Spinal cord (tissue), 9 donors: ENCODE measurements at regions not wholly inside any gene's neighbourhood (a gene's known extent, or its start where the extent isn't known, plus 50 kb on each side); places are given as distances from the start of the nearest gene placed in this dataset.
A peak's percentile ranks its signal among the peaks of the same experiment; 100 is the strongest.

Experiments
- DNase-seq, 6 donors: peaks; one replicate each; pipeline versions ENCODE4 v3.0.0 to v3.0.0-alpha.2; 2013 to 2015; ENCODE audit warnings: low spot score in 6 of 6, low read depth in 4 of 6
- H3K27ac ChIP-seq: one replicate; pipeline ENCODE4 v1.5.1; 2013; ENCODE audit warnings: low read depth, low read length, control low read depth
- H3K27me3 ChIP-seq: one replicate; pipeline ENCODE4 v1.6.1; 2013; ENCODE audit warnings: low read length; ENCODE audit not compliant: control insufficient read depth, insufficient read depth
- H3K36me3 ChIP-seq: one replicate; pipeline ENCODE4 v1.6.1; 2013; ENCODE audit warnings: low read length; ENCODE audit not compliant: control insufficient read depth, insufficient read depth
- H3K4me1 ChIP-seq: one replicate; pipeline ENCODE4 v1.6.1; 2013; ENCODE audit warnings: low read length; ENCODE audit not compliant: control insufficient read depth, insufficient read depth
- H3K4me3 ChIP-seq: one replicate; pipeline ENCODE4 v1.5.1; 2013; ENCODE audit warnings: low read depth, low read length, control low read depth
- H3K9me3 ChIP-seq: one replicate; pipeline ENCODE4 v1.6.1; 2013; ENCODE audit warnings: low read length; ENCODE audit not compliant: control insufficient read depth, insufficient read depth
- WGBS: methylation state at CpG from one replicate; pipeline ENCODE4 v1.1.5; 2013; ENCODE audit warnings: missing lambda C conversion rate; ENCODE audit not compliant: insufficient coverage; 5-methylcytosine and 5-hydroxymethylcytosine counted together
- donor health status: healthy.

- DNase-seq, result no peak
- WGBS, result no CpG with 5 or more reads among the region's 2 CpGs
These were observed 204.4 kb downstream of the TUSC7 start for GRCh38 chr3:116914004-116914403.

GRCh38 chr3:116916836-116917235, 207.3 kb downstream of the TUSC7 start:
- Histone ChIP-seq H3K4me1 (no peaks in the 10 kb centered on the region), H3K27me3 (no peaks in the 10 kb centered on the region), H3K36me3 (no peaks in the 10 kb centered on the region), H3K9me3 (no peaks in the 10 kb centered on the region), H3K27ac (no peak overlapping the region), H3K4me3 (no peak overlapping the region)
- no peak for DNase-seq

More at GRCh38 chr3:116914004-116914403, 204.4 kb downstream of the TUSC7 start:
- Histone ChIP-seq H3K27ac (no peak overlapping the region), H3K36me3 (no peaks in the 10 kb centered on the region), H3K4me3 (no peak overlapping the region), H3K4me1 (no peaks in the 10 kb centered on the region), H3K27me3 (no peaks in the 10 kb centered on the region), H3K9me3 (no peaks in the 10 kb centered on the region)

- H3K36me3 ChIP-seq, result no peaks in the 10 kb centered on the region
- H3K27me3 ChIP-seq, result no peaks in the 10 kb centered on the region
- no peak overlapping the region for H3K27ac ChIP-seq
- peak in 2 of 6 donors; percentile 30 to 59 for DNase-seq
- no peak overlapping the region for H3K4me3 ChIP-seq
- no CpG with 5 or more reads among the region's 3 CpGs for WGBS
- no peaks in the 10 kb centered on the region for H3K9me3 ChIP-seq
- H3K4me1 ChIP-seq, result no peaks in the 10 kb centered on the region
These were observed 211.4 kb downstream of the TUSC7 start for GRCh38 chr3:116920826-116921610.

GRCh38 chr3:116927918-116928317, 218.3 kb downstream of the TUSC7 start:
- no peak for DNase-seq
- no peaks in the 10 kb centered on the region for H3K36me3 ChIP-seq
- WGBS, result 95% methylated on average over 2 of the region's 4 CpGs
- H3K4me1 ChIP-seq, result no peaks in the 10 kb centered on the region
- no peak overlapping the region for H3K4me3 ChIP-seq
- no peak overlapping the region for H3K27ac ChIP-seq
- H3K27me3 ChIP-seq, result no peaks in the 10 kb centered on the region
- no peaks in the 10 kb centered on the region for H3K9me3 ChIP-seq

GRCh38 chr3:116929505-116930222, 220.1 kb downstream of the TUSC7 start:
- no peaks in the 10 kb centered on the region for H3K36me3 ChIP-seq
- no peak overlapping the region for H3K27ac ChIP-seq
- H3K9me3 ChIP-seq, result no peaks in the 10 kb centered on the region
- H3K4me1 ChIP-seq, result no peaks in the 10 kb centered on the region
- no peak for DNase-seq
- WGBS, result no CpG with 5 or more reads among the region's 3 CpGs
- no peaks in the 10 kb centered on the region for H3K27me3 ChIP-seq
- no peak overlapping the region for H3K4me3 ChIP-seq

GRCh38 chr3:116930786-116931185, 221.2 kb downstream of the TUSC7 start:
- WGBS, result 73% methylated on average over 4 of the region's 5 CpGs
- no peaks in the 10 kb centered on the region for H3K36me3 ChIP-seq

GRCh38 chr3:116939091-116939490, 229.5 kb downstream of the TUSC7 start:
- H3K9me3 ChIP-seq, result peaks cover 2% of the 10 kb centered on the region
- no peak overlapping the region for H3K27ac ChIP-seq
- no peaks in the 10 kb centered on the region for H3K36me3 ChIP-seq
- WGBS, result 89% methylated on average over 3 of the region's 3 CpGs
- no peak for DNase-seq
- H3K4me3 ChIP-seq, result no peak overlapping the region
- no peaks in the 10 kb centered on the region for H3K27me3 ChIP-seq
- no peaks in the 10 kb centered on the region for H3K4me1 ChIP-seq

More at GRCh38 chr3:116930786-116931185, 221.2 kb downstream of the TUSC7 start:
- H3K4me3 ChIP-seq, result no peak overlapping the region
- H3K27ac ChIP-seq, result no peak overlapping the region
- H3K27me3 ChIP-seq, result no peaks in the 10 kb centered on the region
- no peaks in the 10 kb centered on the region for H3K9me3 ChIP-seq
- no peak for DNase-seq
- no peaks in the 10 kb centered on the region for H3K4me1 ChIP-seq

- Histone ChIP-seq H3K4me3 (no peak overlapping the region), H3K9me3 (peaks cover 2% of the 10 kb centered on the region), H3K27me3 (no peaks in the 10 kb centered on the region), H3K4me1 (no peaks in the 10 kb centered on the region), H3K27ac (no peak overlapping the region), H3K36me3 (no peaks in the 10 kb centered on the region)
- no peak for DNase-seq
These were observed 230.0 kb downstream of the TUSC7 start for GRCh38 chr3:116939550-116939949.

GRCh38 chr3:116940719-116941118, 231.1 kb downstream of the TUSC7 start:
- H3K27ac ChIP-seq, result no peak overlapping the region
- H3K27me3 ChIP-seq, result no peaks in the 10 kb centered on the region
- no peaks in the 10 kb centered on the region for H3K36me3 ChIP-seq
- no peak for DNase-seq
- no peak overlapping the region for H3K4me3 ChIP-seq
- WGBS, result no CpG with 5 or more reads among the region's 2 CpGs
- peaks cover 2% of the 10 kb centered on the region for H3K9me3 ChIP-seq
- H3K4me1 ChIP-seq, result no peaks in the 10 kb centered on the region

- no peak for DNase-seq
- WGBS, result no CpG with 5 or more reads among the region's 1 CpG
- no peaks in the 10 kb centered on the region for H3K36me3 ChIP-seq
These were observed 236.8 kb downstream of the TUSC7 start for GRCh38 chr3:116946376-116946775.

More at GRCh38 chr3:116946376-116946775, 236.8 kb downstream of the TUSC7 start:
- no peaks in the 10 kb centered on the region for H3K9me3 ChIP-seq
- no peak overlapping the region for H3K27ac ChIP-seq
- H3K4me1 ChIP-seq, result no peaks in the 10 kb centered on the region
- no peaks in the 10 kb centered on the region for H3K27me3 ChIP-seq
- H3K4me3 ChIP-seq, result no peak overlapping the region
